ENCODE measurements at regions not wholly inside any gene's neighbourhood (a gene's known extent, or its start where the extent isn't known, plus 50 kb on each side); places are given as distances from the start of the nearest gene placed in this dataset.
"Not testable (repeated sequence)": the region's sequence is repeated elsewhere in the genome, so short reads cannot be mapped to it uniquely, and the experiment has no call there.

GRCh38 chr5:82544004-82544403 lies 265.9 kb upstream of the RPS23 start:
- no peak for TF ChIP-seq CTCF (IDR thresholded peaks at IDR 0.05; ENCODE audit: low read depth, low read length)
- Histone ChIP-seq H3K9me3 (ENCODE audit: low read depth) (no peaks in the 10 kb centered on the region), H3K36me3 (no peaks in the 10 kb centered on the region), H3K4me3 (no peak overlapping the region), H3K27ac (no peak overlapping the region), H3K27me3 (no peaks in the 10 kb centered on the region), H3K4me1 (ENCODE audit: low read depth) (no peaks in the 10 kb centered on the region)
- DNase-seq (ENCODE audit: low read depth in 1 of 2, low spot score in 1 of 2), result no peak

- no peak overlapping the region for H3K27ac ChIP-seq
- DNase-seq (ENCODE audit: low read depth in 1 of 2, low spot score in 1 of 2), result no peak
- no peaks in the 10 kb centered on the region for H3K9me3 ChIP-seq (ENCODE audit: low read depth)
- H3K36me3 ChIP-seq, result no peaks in the 10 kb centered on the region
- no peak overlapping the region for H3K4me3 ChIP-seq
- no peaks in the 10 kb centered on the region for H3K27me3 ChIP-seq
- peaks cover 14% of the 10 kb centered on the region for H3K4me1 ChIP-seq (ENCODE audit: low read depth)
- TF ChIP-seq CTCF (IDR thresholded peaks at IDR 0.05; ENCODE audit: low read depth, low read length), result no peak
These were observed 262.1 kb upstream of the RPS23 start for GRCh38 chr5:82540301-82540700.

GRCh38 chr5:82538339-82539034 lies 260.3 kb upstream of the RPS23 start:
- H3K9me3 ChIP-seq (ENCODE audit: low read depth), result no peaks in the 10 kb centered on the region
- peaks cover 14% of the 10 kb centered on the region for H3K4me1 ChIP-seq (ENCODE audit: low read depth)
- H3K27me3 ChIP-seq, result no peaks in the 10 kb centered on the region
- peak overlapping the region; percentile 49 for H3K27ac ChIP-seq
- no peaks in the 10 kb centered on the region for H3K36me3 ChIP-seq
- peak in 1 of 2 donors; percentile 88 for DNase-seq (ENCODE audit: low read depth in 1 of 2, low spot score in 1 of 2)
- no peak overlapping the region for H3K4me3 ChIP-seq
- no peak for TF ChIP-seq CTCF (IDR thresholded peaks at IDR 0.05; ENCODE audit: low read depth, low read length)

GRCh38 chr5:82537687-82538306 lies 259.6 kb upstream of the RPS23 start:
- H3K36me3 ChIP-seq, result no peaks in the 10 kb centered on the region
- TF ChIP-seq CTCF (IDR thresholded peaks at IDR 0.05; ENCODE audit: low read depth, low read length), result no peak
- no peak overlapping the region for H3K4me3 ChIP-seq
- H3K27me3 ChIP-seq, result no peaks in the 10 kb centered on the region
- H3K4me1 ChIP-seq (ENCODE audit: low read depth), result peaks cover 14% of the 10 kb centered on the region
- no peaks in the 10 kb centered on the region for H3K9me3 ChIP-seq (ENCODE audit: low read depth)
- no peak overlapping the region for H3K27ac ChIP-seq
- peak in 1 of 2 donors; percentile 58 for DNase-seq (ENCODE audit: low read depth in 1 of 2, low spot score in 1 of 2)

- H3K9me3 ChIP-seq (ENCODE audit: low read depth), result no peaks in the 10 kb centered on the region
- peak in 1 of 2 donors; percentile 13 for DNase-seq (ENCODE audit: low read depth in 1 of 2, low spot score in 1 of 2)
These were observed 256.8 kb upstream of the RPS23 start for GRCh38 chr5:82534986-82535385.

GRCh38 chr5:82532075-82532474 lies 253.9 kb upstream of the RPS23 start:
- not testable (repeated sequence) for H3K36me3 ChIP-seq; H3K27me3 ChIP-seq; H3K9me3 ChIP-seq (ENCODE audit: low read depth); H3K4me1 ChIP-seq (ENCODE audit: low read depth); H3K4me3 ChIP-seq; DNase-seq (ENCODE audit: low read depth in 1 of 2, low spot score in 1 of 2); H3K27ac ChIP-seq

More at GRCh38 chr5:82534986-82535385, 256.8 kb upstream of the RPS23 start:
- TF ChIP-seq CTCF (IDR thresholded peaks at IDR 0.05; ENCODE audit: low read depth, low read length), result no peak
- H3K27me3 ChIP-seq, result no peaks in the 10 kb centered on the region
- H3K36me3 ChIP-seq, result no peaks in the 10 kb centered on the region
- peaks cover 14% of the 10 kb centered on the region for H3K4me1 ChIP-seq (ENCODE audit: low read depth)
- H3K4me3 ChIP-seq, result no peak overlapping the region
- no peak overlapping the region for H3K27ac ChIP-seq

Measured in cardiac muscle cell (in vitro differentiated cells and primary cell).